ENCODE measurements at regions not wholly inside any gene's neighbourhood (a gene's known extent, or its start where the extent isn't known, plus 50 kb on each side); places are given as distances from the start of the nearest gene placed in this dataset.
"Not testable (repeated sequence)": the region's sequence is repeated elsewhere in the genome, so short reads cannot be mapped to it uniquely, and the experiment has no call there.

DNA sequence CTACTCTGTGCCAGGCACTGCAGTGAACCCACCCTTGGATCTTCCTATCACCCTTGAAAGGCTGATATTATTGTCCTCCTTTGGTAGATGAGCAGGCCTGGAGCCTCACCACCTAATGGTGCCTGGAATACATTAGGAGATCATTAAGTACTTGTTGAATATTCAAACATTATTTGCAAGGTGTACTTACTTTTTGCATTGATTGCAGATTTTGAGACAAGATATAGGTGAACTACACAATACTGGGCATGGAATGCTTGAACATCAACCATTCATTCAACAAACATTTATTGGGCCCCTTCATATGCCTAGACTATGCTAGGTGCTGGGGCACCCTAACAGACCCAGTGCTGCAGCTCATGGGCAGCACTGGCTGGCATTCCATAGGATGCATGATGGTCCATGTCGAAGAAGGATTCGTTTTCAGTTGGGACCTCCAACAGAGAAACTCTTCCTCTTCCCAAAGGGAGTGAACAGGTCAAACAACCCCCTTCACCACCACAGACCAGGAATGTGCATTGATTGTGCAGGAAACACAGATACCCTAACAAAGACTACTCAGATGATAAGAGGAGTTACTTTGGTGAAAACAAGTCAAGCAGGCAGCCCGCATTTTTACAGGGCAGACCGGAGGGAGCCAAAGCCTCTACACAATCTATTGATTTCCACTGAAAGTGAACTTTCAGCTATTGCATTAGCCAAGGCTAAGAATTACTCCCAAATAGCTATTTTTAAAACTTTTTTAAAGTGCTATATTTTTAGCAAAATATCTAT, 149.6 kb upstream of the SH3BP4 start:
- no peak overlapping the region for H3K4me3 ChIP-seq (ENCODE audit: low read depth, low read length)

DNA sequence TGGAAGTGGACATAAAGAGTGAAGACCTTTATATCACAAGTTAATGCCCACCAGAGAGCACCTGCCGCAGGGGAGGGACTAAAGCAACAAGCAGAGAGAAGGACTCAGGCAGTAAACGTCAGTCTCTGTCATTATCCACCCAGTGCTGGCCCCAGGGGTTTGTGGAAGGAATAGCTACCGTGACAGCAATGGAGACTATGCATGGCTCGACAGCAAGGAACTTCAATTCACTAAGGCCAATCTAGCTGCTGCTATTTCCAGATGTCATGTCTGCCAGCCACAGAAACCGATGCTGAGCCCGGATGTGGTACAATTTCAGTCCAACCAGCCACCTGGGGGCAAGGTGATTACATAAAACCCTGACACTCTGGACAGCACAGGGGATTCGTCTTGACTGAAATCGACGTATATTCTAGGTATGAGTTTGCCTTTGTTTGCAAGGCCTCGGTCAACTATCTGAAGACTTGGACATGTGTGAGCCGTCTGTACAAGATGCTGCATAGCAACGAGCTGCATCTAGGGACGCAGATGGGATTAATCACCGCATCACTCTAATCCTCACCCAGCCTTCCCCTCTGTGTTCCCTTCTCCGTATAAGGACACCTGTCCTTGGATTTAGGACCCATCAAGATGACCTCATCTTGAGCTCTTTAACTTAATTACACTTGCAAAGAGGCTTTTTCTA, 154.1 kb upstream of the SH3BP4 start:
- no peak overlapping the region for H3K4me3 ChIP-seq (ENCODE audit: low read depth, low read length)

More for the DNA sequence above, 149.6 kb upstream of the SH3BP4 start:
- Histone ChIP-seq H2AFZ (ENCODE audit: low read length, unreplicated experiment) (no peak overlapping the region), H3K27ac (ENCODE audit: low read depth, low read length) (no peak overlapping the region), H3K79me2 (ENCODE audit: control insufficient read depth, insufficient read depth, low read length, unreplicated experiment) (no peaks in the 10 kb centered on the region), H3K36me3 (ENCODE audit: insufficient read depth, low read length) (no peaks in the 10 kb centered on the region), H3K4me1 (ENCODE audit: control insufficient read depth, insufficient read depth, low read length, unreplicated experiment) (no peaks in the 10 kb centered on the region), H3K27me3 (ENCODE audit: insufficient read depth, low read length) (peaks cover 7% of the 10 kb centered on the region; the same call in 1 of the 2 replicates)

GRCh38 chr2:234796045-234796591, 155.7 kb upstream of the SH3BP4 start:
- Histone ChIP-seq H3K4me3 (ENCODE audit: low read depth, low read length) (no peak overlapping the region), H3K27me3 (ENCODE audit: insufficient read depth, low read length) (peaks cover 15% of the 10 kb centered on the region), H3K27ac (ENCODE audit: low read depth, low read length) (no peak overlapping the region), H3K79me2 (ENCODE audit: control insufficient read depth, insufficient read depth, low read length, unreplicated experiment) (no peaks in the 10 kb centered on the region), H2AFZ (ENCODE audit: low read length, unreplicated experiment) (no peak overlapping the region), H3K36me3 (ENCODE audit: insufficient read depth, low read length) (no peaks in the 10 kb centered on the region), H3K4me1 (ENCODE audit: control insufficient read depth, insufficient read depth, low read length, unreplicated experiment) (no peaks in the 10 kb centered on the region)

More for the DNA sequence above, 154.1 kb upstream of the SH3BP4 start:
- no peaks in the 10 kb centered on the region for H3K79me2 ChIP-seq (ENCODE audit: control insufficient read depth, insufficient read depth, low read length, unreplicated experiment)
- no peaks in the 10 kb centered on the region for H3K36me3 ChIP-seq (ENCODE audit: insufficient read depth, low read length)
- H3K27me3 ChIP-seq (ENCODE audit: insufficient read depth, low read length), result peaks cover 15% of the 10 kb centered on the region
- no peak overlapping the region for H3K27ac ChIP-seq (ENCODE audit: low read depth, low read length)
- H2AFZ ChIP-seq (ENCODE audit: low read length, unreplicated experiment), result no peak overlapping the region
- no peaks in the 10 kb centered on the region for H3K4me1 ChIP-seq (ENCODE audit: control insufficient read depth, insufficient read depth, low read length, unreplicated experiment)

DNA sequence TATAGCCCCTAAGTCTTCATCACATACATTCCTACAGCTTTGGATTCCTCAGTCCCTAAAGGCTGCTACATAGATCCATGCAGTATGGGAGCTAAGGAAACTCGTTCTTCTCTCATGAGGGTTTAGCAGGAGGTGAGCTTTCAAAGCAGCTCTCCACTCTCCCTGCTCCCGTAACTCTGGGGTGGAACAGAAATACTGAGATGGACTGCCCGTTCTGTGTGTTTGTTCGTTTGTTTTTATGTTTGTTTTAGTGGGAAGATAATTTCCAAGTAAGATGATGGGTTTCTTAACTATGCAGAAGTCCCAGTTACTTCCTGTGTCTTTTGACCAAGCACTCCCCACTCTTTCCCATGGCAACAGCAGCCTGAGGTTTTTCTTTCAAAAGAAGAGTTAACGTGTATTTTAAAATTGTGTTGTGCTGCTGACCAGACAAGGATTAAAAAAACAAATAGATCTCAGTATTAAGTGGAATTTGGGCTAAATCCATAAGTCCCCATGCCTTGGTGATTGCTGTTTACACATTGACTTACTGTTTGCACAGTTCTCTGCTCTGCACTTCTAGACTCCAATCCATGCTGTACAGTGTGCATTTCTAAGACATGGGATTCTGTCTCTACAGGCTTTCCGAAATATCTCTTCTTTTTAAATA, 156.4 kb upstream of the SH3BP4 start:
- Histone ChIP-seq H3K79me2 (ENCODE audit: control insufficient read depth, insufficient read depth, low read length, unreplicated experiment) (no peaks in the 10 kb centered on the region), H3K27me3 (ENCODE audit: insufficient read depth, low read length) (peaks cover 17% of the 10 kb centered on the region), H3K36me3 (ENCODE audit: insufficient read depth, low read length) (no peaks in the 10 kb centered on the region), H2AFZ (ENCODE audit: low read length, unreplicated experiment) (no peak overlapping the region), H3K27ac (ENCODE audit: low read depth, low read length) (no peak overlapping the region), H3K4me3 (ENCODE audit: low read depth, low read length) (no peak overlapping the region), H3K4me1 (ENCODE audit: control insufficient read depth, insufficient read depth, low read length, unreplicated experiment) (no peaks in the 10 kb centered on the region)

DNA sequence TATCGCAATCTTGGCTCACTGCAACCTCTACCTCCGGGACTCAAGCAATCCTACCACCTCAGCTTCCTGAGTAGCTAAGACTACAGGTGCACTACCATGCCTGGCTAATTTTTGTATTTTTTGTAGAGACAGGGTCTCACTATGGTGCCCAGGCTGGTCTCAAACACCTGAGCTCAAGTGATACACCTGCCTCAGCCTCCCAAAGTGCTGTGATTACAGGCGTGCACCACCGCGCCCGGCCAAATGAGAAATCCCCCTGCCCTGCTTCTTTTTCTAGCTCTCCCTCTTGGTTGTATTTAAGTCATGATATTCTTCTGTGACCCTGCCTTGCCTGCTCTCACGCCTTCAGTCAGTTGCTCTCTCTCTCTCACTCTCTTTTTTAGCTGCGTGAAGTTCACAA, 157.0 kb upstream of the SH3BP4 start:
- no peaks in the 10 kb centered on the region for H3K79me2 ChIP-seq (ENCODE audit: control insufficient read depth, insufficient read depth, low read length, unreplicated experiment)
- H3K27me3 ChIP-seq (ENCODE audit: insufficient read depth, low read length), result peaks cover 18% of the 10 kb centered on the region
- no peak overlapping the region for H3K27ac ChIP-seq (ENCODE audit: low read depth, low read length)
- H2AFZ ChIP-seq (ENCODE audit: low read length, unreplicated experiment), result no peak overlapping the region
- H3K36me3 ChIP-seq (ENCODE audit: insufficient read depth, low read length), result no peaks in the 10 kb centered on the region
- H3K4me3 ChIP-seq (ENCODE audit: low read depth, low read length), result no peak overlapping the region
- no peaks in the 10 kb centered on the region for H3K4me1 ChIP-seq (ENCODE audit: control insufficient read depth, insufficient read depth, low read length, unreplicated experiment)

GRCh38 chr2:234793212-234793785, 158.5 kb upstream of the SH3BP4 start:
- Histone ChIP-seq H3K79me2 (ENCODE audit: control insufficient read depth, insufficient read depth, low read length, unreplicated experiment) (no peaks in the 10 kb centered on the region), H3K36me3 (ENCODE audit: insufficient read depth, low read length) (no peaks in the 10 kb centered on the region), H3K27ac (ENCODE audit: low read depth, low read length) (no peak overlapping the region), H3K4me1 (ENCODE audit: control insufficient read depth, insufficient read depth, low read length, unreplicated experiment) (no peaks in the 10 kb centered on the region), H3K4me3 (ENCODE audit: low read depth, low read length) (no peak overlapping the region), H3K27me3 (ENCODE audit: insufficient read depth, low read length) (peaks cover 22% of the 10 kb centered on the region), H2AFZ (ENCODE audit: low read length, unreplicated experiment) (no peak overlapping the region)

DNA sequence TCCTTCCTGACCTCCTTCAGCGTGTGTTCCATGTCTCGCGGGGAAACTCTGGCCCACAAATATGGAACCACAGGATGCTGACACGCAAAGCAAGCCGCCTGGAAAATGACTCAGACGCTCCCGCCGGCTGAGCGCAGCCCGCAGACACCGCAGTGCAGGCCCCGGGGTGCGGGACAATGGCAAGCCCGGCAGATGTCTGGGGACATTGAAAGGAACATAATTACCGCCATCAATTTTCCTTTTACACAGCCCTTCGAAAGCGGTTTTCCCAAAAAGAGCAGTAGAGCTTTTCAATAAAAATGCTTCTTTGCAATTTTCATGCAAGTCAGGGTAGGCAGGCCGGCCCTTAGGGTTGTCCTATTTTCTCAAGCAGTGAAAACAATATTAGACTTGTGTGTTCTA, 159.2 kb upstream of the SH3BP4 start:
- peaks cover 24% of the 10 kb centered on the region for H3K27me3 ChIP-seq (ENCODE audit: insufficient read depth, low read length)
- H3K36me3 ChIP-seq (ENCODE audit: insufficient read depth, low read length), result no peaks in the 10 kb centered on the region
- H3K79me2 ChIP-seq (ENCODE audit: control insufficient read depth, insufficient read depth, low read length, unreplicated experiment), result no peaks in the 10 kb centered on the region
- H3K4me1 ChIP-seq (ENCODE audit: control insufficient read depth, insufficient read depth, low read length, unreplicated experiment), result no peaks in the 10 kb centered on the region
- H3K27ac ChIP-seq (ENCODE audit: low read depth, low read length), result no peak overlapping the region
- no peak overlapping the region for H3K4me3 ChIP-seq (ENCODE audit: low read depth, low read length)
- H2AFZ ChIP-seq (ENCODE audit: low read length, unreplicated experiment), result no peak overlapping the region

GRCh38 chr2:234792096-234792495, 159.7 kb upstream of the SH3BP4 start:
- H3K27ac ChIP-seq (ENCODE audit: low read depth, low read length); H3K79me2 ChIP-seq (ENCODE audit: control insufficient read depth, insufficient read depth, low read length, unreplicated experiment); H3K4me1 ChIP-seq (ENCODE audit: control insufficient read depth, insufficient read depth, low read length, unreplicated experiment); H3K4me3 ChIP-seq (ENCODE audit: low read depth, low read length); H3K36me3 ChIP-seq (ENCODE audit: insufficient read depth, low read length); H2AFZ ChIP-seq (ENCODE audit: low read length, unreplicated experiment): not testable (repeated sequence)
- peaks cover 26% of the 10 kb centered on the region for H3K27me3 ChIP-seq (ENCODE audit: insufficient read depth, low read length)

DNA sequence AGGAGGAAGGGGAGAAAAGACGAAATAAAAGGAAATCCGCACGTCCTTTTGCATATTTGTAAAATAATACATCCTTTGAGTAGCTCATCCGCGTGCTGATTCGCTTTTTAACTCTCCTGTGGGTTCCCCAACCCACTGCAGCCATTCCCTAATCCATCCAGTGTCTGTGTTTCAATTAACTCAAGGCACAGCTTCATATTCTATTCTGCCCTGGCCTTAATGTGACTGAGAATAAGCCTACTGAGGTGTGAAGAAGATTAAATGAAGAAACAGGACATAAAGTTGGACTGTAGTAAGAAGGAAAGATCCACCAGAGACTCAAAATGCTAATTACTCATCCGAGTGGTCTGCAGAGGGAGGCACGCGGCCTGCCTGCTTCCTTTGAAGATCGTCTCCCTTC, 161.4 kb upstream of the SH3BP4 start:
- H3K79me2 ChIP-seq (ENCODE audit: control insufficient read depth, insufficient read depth, low read length, unreplicated experiment), result no peaks in the 10 kb centered on the region

GRCh38 chr2:234789556-234790325, 162.1 kb upstream of the SH3BP4 start:
- peaks cover 30% of the 10 kb centered on the region for H3K27me3 ChIP-seq (ENCODE audit: insufficient read depth, low read length)
- H3K36me3 ChIP-seq (ENCODE audit: insufficient read depth, low read length), result no peaks in the 10 kb centered on the region
- no peaks in the 10 kb centered on the region for H3K79me2 ChIP-seq (ENCODE audit: control insufficient read depth, insufficient read depth, low read length, unreplicated experiment)
- H3K4me3 ChIP-seq (ENCODE audit: low read depth, low read length), result no peak overlapping the region
- H3K4me1 ChIP-seq (ENCODE audit: control insufficient read depth, insufficient read depth, low read length, unreplicated experiment), result no peaks in the 10 kb centered on the region
- no peak overlapping the region for H2AFZ ChIP-seq (ENCODE audit: low read length, unreplicated experiment)
- no peak overlapping the region for H3K27ac ChIP-seq (ENCODE audit: low read depth, low read length)

More for the DNA sequence above, 161.4 kb upstream of the SH3BP4 start:
- H3K4me3 ChIP-seq (ENCODE audit: low read depth, low read length), result no peak overlapping the region
- no peak overlapping the region for H2AFZ ChIP-seq (ENCODE audit: low read length, unreplicated experiment)
- no peak overlapping the region for H3K27ac ChIP-seq (ENCODE audit: low read depth, low read length)
- no peaks in the 10 kb centered on the region for H3K4me1 ChIP-seq (ENCODE audit: control insufficient read depth, insufficient read depth, low read length, unreplicated experiment)
- no peaks in the 10 kb centered on the region for H3K36me3 ChIP-seq (ENCODE audit: insufficient read depth, low read length)
- peaks cover 27% of the 10 kb centered on the region for H3K27me3 ChIP-seq (ENCODE audit: insufficient read depth, low read length)

All from ACC112 (cell line).